Endothelial cell of umbilical vein (primary cell): ENCODE measurements at regions not wholly inside any gene's neighbourhood (a gene's known extent, or its start where the extent isn't known, plus 50 kb on each side); places are given as distances from the start of the nearest gene placed in this dataset.

Experiments
- BruUV-seq: library from RNA; stranded (reverse); fragments of 400-500 nt; replicated peaks from 2 replicates; lab custom pipeline; 2021; lab: Mats Ljungman, UMichigan
- CTCF ChIA-PET: fragments of 300-600, 350-600 bp; sonication (Branson Sonifier 250); formaldehyde crosslinking; loops from one replicate; lab custom pipeline; 2021; ENCODE audit warnings: antibody characterized with exemption, inconsistent platforms; lab: Charles Lee
- POLR2A ChIA-PET: fragments of 300-600, 350-600 bp; sonication (Branson Sonifier 250); formaldehyde crosslinking; loops from one replicate; lab custom pipeline; 2021; ENCODE audit warnings: antibody characterized with exemption, inconsistent platforms; lab: Charles Lee
- DNase-seq: peaks from one replicate; pipeline ENCODE4 v3.0.0-alpha.2; 2011; ENCODE audit warnings: low read depth, low spot score
- FAIRE-seq: peaks from 2 replicates; lab custom pipeline; 2011; peaks lifted over from hg19 to GRCh38; lab: Jason Lieb, UNC
- H2AFZ ChIP-seq: 2 replicates; pipeline ENCODE4 v1.6.0; 2012; ENCODE audit warnings: low read depth, low read length, control low read depth, inconsistent platforms
- H3K27ac ChIP-seq: 2 replicates; pipeline ENCODE4 v1.5.1; 2011; ENCODE audit warnings: low read depth, mild to moderate bottlenecking, control low read depth, low read length, moderate library complexity; ENCODE audit not compliant: insufficient read depth
- H3K27me3 ChIP-seq, 2 experiments: 2 replicates each; pipeline versions ENCODE4 v1.6.0 to v1.6.1; 2011; ENCODE audit warnings: low read length in 2 of 2, mixed read lengths in 1 of 2; ENCODE audit not compliant: control insufficient read depth in 2 of 2, insufficient read depth in 2 of 2
- H3K36me3 ChIP-seq, 2 experiments: 2 replicates in 1 of 2; 3 replicates in 1 of 2; pipeline ENCODE4 v1.5.1; 2011; ENCODE audit warnings: low read length in 2 of 2, mild to moderate bottlenecking in 1 of 2, moderate library complexity in 1 of 2; ENCODE audit not compliant: control insufficient read depth in 2 of 2, insufficient read depth in 2 of 2; ENCODE audit errors: extremely low read depth in 1 of 2
- H3K4me1 ChIP-seq: 3 replicates; pipeline ENCODE4 v1.5.1; 2011; ENCODE audit warnings: mild to moderate bottlenecking, low read length; ENCODE audit not compliant: control insufficient read depth, insufficient read depth; ENCODE audit errors: extremely low read depth
- H3K4me2 ChIP-seq: 2 replicates; pipeline ENCODE4 v1.6.1; 2011; ENCODE audit warnings: low read length, control low read depth, mixed read lengths; ENCODE audit not compliant: insufficient read depth
- H3K4me3 ChIP-seq, 3 experiments: fragments of 200-600 bp in 1 of 3; sonication (generic), shearing (Covaris generic) in 1 of 3; replicated peaks in 1 of 3; 2 replicates each; pipeline ENCODE4 v1.5.1; 2011 to 2016; ENCODE audit warnings: control low read depth in 3 of 3, low read length in 3 of 3, mild to moderate bottlenecking in 2 of 3, inconsistent platforms in 1 of 3, low read depth in 1 of 3, moderate library complexity in 1 of 3; ENCODE audit not compliant: insufficient read depth in 1 of 3
- H3K79me2 ChIP-seq: 2 replicates; pipeline ENCODE4 v1.6.0; 2012; ENCODE audit warnings: low read length, inconsistent platforms; ENCODE audit not compliant: control insufficient read depth, insufficient read depth
- H3K9ac ChIP-seq: replicated peaks from 2 replicates; pipeline ENCODE3; 2011; ENCODE audit warnings: low read length, control low read depth; ENCODE audit not compliant: insufficient read depth; ENCODE audit errors: extremely low read depth
- H3K9me1 ChIP-seq: replicated peaks from 3 replicates; pipeline ENCODE4 v1.6.0; 2011; ENCODE audit warnings: mild to moderate bottlenecking, low read length; ENCODE audit not compliant: control insufficient read depth, insufficient read depth; ENCODE audit errors: extremely low read depth
- H3K9me3 ChIP-seq: replicated peaks from 2 replicates; pipeline ENCODE4 v1.5.1; 2012; ENCODE audit warnings: low read length, inconsistent platforms; ENCODE audit not compliant: control insufficient read depth, insufficient read depth
- H4K20me1 ChIP-seq: replicated peaks from 2 replicates; pipeline ENCODE3; 2011; ENCODE audit warnings: mild to moderate bottlenecking, low read length; ENCODE audit not compliant: control insufficient read depth, insufficient read depth; ENCODE audit errors: extremely low read depth
- CTCF ChIP-seq, 2 donors: IDR thresholded peaks; 1 replicate in 1 of 2; 2 replicates in 1 of 2; pipeline ENCODE4 v1.5.1; 2011; ENCODE audit warnings: low read length in 2 of 2, mild to moderate bottlenecking in 2 of 2, moderate library complexity in 2 of 2, control low read depth in 1 of 2, inconsistent platforms in 1 of 2, low read depth in 1 of 2; ENCODE audit not compliant: insufficient read depth in 1 of 2; ENCODE audit errors: extremely low read depth in 1 of 2
- EZH2 ChIP-seq: IDR thresholded peaks from 2 replicates; pipeline ENCODE4 v1.6.1; 2012; ENCODE audit warnings: borderline replicate concordance, low read depth, mild to moderate bottlenecking, moderate library complexity, low read length, inconsistent platforms; ENCODE audit not compliant: severe bottlenecking
- FOS ChIP-seq: IDR thresholded peaks from 2 replicates; pipeline ENCODE4 v1.6.1; 2011; ENCODE audit warnings: mild to moderate bottlenecking, low read length, moderate library complexity, borderline replicate concordance; ENCODE audit not compliant: insufficient read depth
- GATA2 ChIP-seq: IDR thresholded peaks from 2 replicates; pipeline ENCODE4 v1.7.0; 2011; ENCODE audit warnings: low read depth, mild to moderate bottlenecking, moderate library complexity, mixed read lengths, low read length; ENCODE audit not compliant: insufficient read length, insufficient read depth
- JUN ChIP-seq: IDR thresholded peaks from 2 replicates; pipeline ENCODE4 v1.6.1; 2011; ENCODE audit warnings: borderline replicate concordance, low read depth; ENCODE audit not compliant: insufficient read length, insufficient read depth
- MAX ChIP-seq: IDR thresholded peaks from 2 replicates; pipeline ENCODE4 v1.6.1; 2011; ENCODE audit not compliant: insufficient read depth, insufficient read length
- MYC ChIP-seq: IDR thresholded peaks from one replicate; pipeline ENCODE4 v1.6.1; 2011; ENCODE audit warnings: mild to moderate bottlenecking, low read depth, low read length
- POLR2A ChIP-seq: IDR thresholded peaks from 2 replicates; pipeline ENCODE4 v1.6.1; 2012; ENCODE audit warnings: low read depth, mild to moderate bottlenecking, control low read depth, low read length
- POLR2AphosphoS5 ChIP-seq: IDR thresholded peaks from 2 replicates; pipeline ENCODE4 v1.6.1; 2012; ENCODE audit warnings: low read depth, mild to moderate bottlenecking, control low read depth, low read length, moderate library complexity; ENCODE audit not compliant: insufficient read depth
- dilution Hi-C: fragments of 300-500 bp; cut with MboI; formaldehyde crosslinking; loops from one replicate; pipeline ENCODE4 v1.15.0; 2019; ENCODE audit warnings: low sequenced_read_pairs; ENCODE audit not compliant: extremely low pct_ligation_motif_present
- intact Hi-C: fragments of 100-400 bp; cut with micrococcal nuclease; formaldehyde crosslinking; loops from one replicate; pipeline ENCODE4 v1.10.0; 2022

GRCh38 chr13:90591927-90592268 lies 755.6 kb upstream of the MIR17HG start:
- dilution Hi-C loops (no loop called here), intact Hi-C loops (no loop called here)
- Histone ChIP-seq H3K9ac (no peak overlapping the region), H3K79me2 (no peaks in the 10 kb centered on the region), H3K4me2 (no peak overlapping the region), H2AFZ (no peak overlapping the region), H3K4me3 (no peak overlapping the region), H3K9me1 (no peaks in the 10 kb centered on the region), H3K36me3 (no peaks in the 10 kb centered on the region), H3K9me3 (no peaks in the 10 kb centered on the region), H3K4me1 (no peaks in the 10 kb centered on the region), H4K20me1 (no peaks in the 10 kb centered on the region), H3K27me3 (no peaks in the 10 kb centered on the region), H3K27ac (no peak overlapping the region)
- TF ChIP-seq CTCF (IDR thresholded peaks at IDR 0.05; ENCODE audit: extremely low read depth in 1 of 2, insufficient read depth in 1 of 2, low read depth in 1 of 2, low read length in 2 of 2) (no peak), MAX (no peak), EZH2 (no peak), POLR2A (no peak), JUN (no peak), POLR2AphosphoS5 (no peak), MYC (no peak), GATA2 (no peak), FOS (no peak)
- DNase-seq (no peak), FAIRE-seq (no peak)
- ChIA-PET POLR2A (no interaction called here), CTCF (no interaction called here)
- BruUV-seq, result no TSS peak
